ENCODE measurements at regions not wholly inside any gene's neighbourhood (a gene's known extent, or its start where the extent isn't known, plus 50 kb on each side); places are given as distances from the start of the nearest gene placed in this dataset.

GRCh38 chr1:80385650-80386049 lies 1379.1 kb upstream of the ADGRL4 start:
- no peak for DNase-seq
- TF ChIP-seq CTCF (IDR thresholded peaks at IDR 0.05 in 4 of 5, conservative IDR thresholded peaks at IDR 0.05 in 1 of 5): no peak
- TF ChIP-seq POLR2A (IDR thresholded peaks at IDR 0.05): no peak
- in situ Hi-C loops (cut with MboI; ENCODE audit: low sequenced_read_pairs in 4 of 4): no loop called here

GRCh38 chr1:80384959-80385358 lies 1378.4 kb upstream of the ADGRL4 start:
- Histone ChIP-seq H3K9me3 (no peaks in the 10 kb centered on the region), H3K36me3 (no peaks in the 10 kb centered on the region), H3K27ac (no peak overlapping the region), H3K27me3 (no peaks in the 10 kb centered on the region), H3K4me3 (no peak overlapping the region), H3K4me1 (no peaks in the 10 kb centered on the region)
- intact Hi-C loops (cut with DNase I; ENCODE audit: low total_unique reads): no loop called here
- ATAC-seq (no peak), DNase-seq (no peak)
- in situ Hi-C loops (cut with MboI; ENCODE audit: low sequenced_read_pairs in 4 of 4): no loop called here
- TF ChIP-seq CTCF (IDR thresholded peaks at IDR 0.05 in 4 of 5, conservative IDR thresholded peaks at IDR 0.05 in 1 of 5): no peak
- no peak for TF ChIP-seq POLR2A (IDR thresholded peaks at IDR 0.05)

More at GRCh38 chr1:80385650-80386049, 1379.1 kb upstream of the ADGRL4 start:
- intact Hi-C loops (cut with DNase I; ENCODE audit: low total_unique reads): no loop called here
- H3K27me3 ChIP-seq: no peaks in the 10 kb centered on the region
- no peaks in the 10 kb centered on the region for H3K9me3 ChIP-seq
- H3K27ac ChIP-seq: no peak overlapping the region
- H3K36me3 ChIP-seq: no peaks in the 10 kb centered on the region
- H3K4me1 ChIP-seq: no peaks in the 10 kb centered on the region
- no peak for ATAC-seq
- H3K4me3 ChIP-seq: no peak overlapping the region

- H3K4me1 ChIP-seq: no peaks in the 10 kb centered on the region
- ATAC-seq (no peak), DNase-seq (no peak)
- H3K9me3 ChIP-seq: no peaks in the 10 kb centered on the region
- no peak overlapping the region for H3K4me3 ChIP-seq
- no peaks in the 10 kb centered on the region for H3K27me3 ChIP-seq
- in situ Hi-C loops (cut with MboI; ENCODE audit: low sequenced_read_pairs in 4 of 4): no loop called here
- no peak for TF ChIP-seq CTCF (IDR thresholded peaks at IDR 0.05 in 4 of 5, conservative IDR thresholded peaks at IDR 0.05 in 1 of 5)
- TF ChIP-seq POLR2A (IDR thresholded peaks at IDR 0.05): no peak
- intact Hi-C loops (cut with DNase I; ENCODE audit: low total_unique reads): no loop called here
- H3K36me3 ChIP-seq: no peaks in the 10 kb centered on the region
- no peak overlapping the region for H3K27ac ChIP-seq
Observed at GRCh38 chr1:80384083-80384830, 1377.7 kb upstream of the ADGRL4 start.

GRCh38 chr1:80375662-80376061 lies 1369.1 kb upstream of the ADGRL4 start:
- ATAC-seq (no peak), DNase-seq (no peak)
- H3K9me3 ChIP-seq: no peaks in the 10 kb centered on the region
- H3K27ac ChIP-seq: no peak overlapping the region
- in situ Hi-C loops (cut with MboI; ENCODE audit: low sequenced_read_pairs in 4 of 4): no loop called here
- intact Hi-C loops (cut with DNase I; ENCODE audit: low total_unique reads): no loop called here
- no peak for TF ChIP-seq CTCF (IDR thresholded peaks at IDR 0.05 in 4 of 5, conservative IDR thresholded peaks at IDR 0.05 in 1 of 5)
- no peak for TF ChIP-seq POLR2A (IDR thresholded peaks at IDR 0.05)
- H3K4me3 ChIP-seq: no peak overlapping the region
- no peaks in the 10 kb centered on the region for H3K27me3 ChIP-seq
- no peaks in the 10 kb centered on the region for H3K4me1 ChIP-seq
- H3K36me3 ChIP-seq: no peaks in the 10 kb centered on the region

GRCh38 chr1:80375109-80375508 lies 1368.6 kb upstream of the ADGRL4 start:
- H3K27ac ChIP-seq: no peak overlapping the region
- H3K4me3 ChIP-seq: no peak overlapping the region
- no peaks in the 10 kb centered on the region for H3K4me1 ChIP-seq
- H3K9me3 ChIP-seq: no peaks in the 10 kb centered on the region
- intact Hi-C loops (cut with DNase I; ENCODE audit: low total_unique reads) (no loop called here), in situ Hi-C loops (cut with MboI; ENCODE audit: low sequenced_read_pairs in 4 of 4) (no loop called here)
- ATAC-seq: no peak
- TF ChIP-seq CTCF (IDR thresholded peaks at IDR 0.05 in 4 of 5, conservative IDR thresholded peaks at IDR 0.05 in 1 of 5) (no peak), POLR2A (IDR thresholded peaks at IDR 0.05) (no peak)
- no peaks in the 10 kb centered on the region for H3K36me3 ChIP-seq
- DNase-seq: no peak
- no peaks in the 10 kb centered on the region for H3K27me3 ChIP-seq
